Sigmoid colon (tissue), 4 donors: ENCODE measurements at regions not wholly inside any gene's neighbourhood (a gene's known extent, or its start where the extent isn't known, plus 50 kb on each side); places are given as distances from the start of the nearest gene placed in this dataset.

ENCODE experiments used
- CTCF ChIP-seq, 4 experiments: fragments of 450-650 bp in 3 of 4; fragments of 200-600 bp in 1 of 4; IDR thresholded peaks; one replicate each; pipeline ENCODE4 v1.5.1; 2016 to 2019; ENCODE audit warnings: antibody characterized with exemption in 4 of 4, mild to moderate bottlenecking in 3 of 4, moderate library complexity in 2 of 4
- EP300 ChIP-seq, 4 donors: sonication (generic); formaldehyde crosslinking; IDR thresholded peaks; one replicate each; pipeline ENCODE4 v1.6.1; 2017; ENCODE audit warnings: antibody characterized with exemption in 4 of 4
- POLR2A ChIP-seq, 2 donors: fragments of 450-650 bp; IDR thresholded peaks; one replicate each; pipeline ENCODE4 v1.6.1; 2016; ENCODE audit warnings: antibody characterized with exemption in 2 of 2, mild to moderate bottlenecking in 2 of 2, moderate library complexity in 2 of 2
- POLR2AphosphoS5 ChIP-seq, 4 donors: sonication (generic); formaldehyde crosslinking; IDR thresholded peaks; one replicate each; pipeline ENCODE4 v1.6.1; 2017; ENCODE audit warnings: antibody characterized with exemption in 4 of 4

GRCh38 chr21:14720237-14720636 lies 174.1 kb upstream of the SAMSN1 start:
- TF ChIP-seq CTCF (IDR thresholded peaks at IDR 0.05) (no peak), POLR2A (IDR thresholded peaks at IDR 0.05) (no peak), POLR2AphosphoS5 (IDR thresholded peaks at IDR 0.05) (no peak), EP300 (IDR thresholded peaks at IDR 0.05) (no peak)
